Motor neuron (in vitro differentiated cells): ENCODE measurements at regions not wholly inside any gene's neighbourhood (a gene's known extent, or its start where the extent isn't known, plus 50 kb on each side); places are given as distances from the start of the nearest gene placed in this dataset.

Source experiments
- ATAC-seq, 8 experiments: fragments of 200-7000 bp; cut with Tn5 transposase; replicated peaks in 6 of 8; 2 replicates each; pipeline ENCODE4 v1.8.0; 2021; ENCODE audit warnings: mild to moderate bottlenecking in 8 of 8, moderate library complexity in 8 of 8
- H3K27ac ChIP-seq, 2 donors: fragments of 250-450 bp; sonication (Bioruptor Pico); 2 replicates each; pipeline ENCODE4 v1.9.0; 2021; ENCODE audit warnings: antibody characterized with exemption in 2 of 2, mild to moderate bottlenecking in 2 of 2, moderate library complexity in 1 of 2
- H3K4me1 ChIP-seq, 2 donors: fragments of 250-450 bp; sonication (Bioruptor Pico); replicated peaks in 1 of 2; 2 replicates each; pipeline ENCODE4 v1.6.1; 2021; ENCODE audit warnings: antibody characterized with exemption in 2 of 2, mild to moderate bottlenecking in 2 of 2, moderate library complexity in 1 of 2
- H3K4me3 ChIP-seq, 5 donors: fragments of 250-450 bp; sonication (Bioruptor Pico); 2 replicates each; pipeline ENCODE4 v1.9.0; 2021; ENCODE audit warnings: antibody characterized with exemption in 5 of 5, mild to moderate bottlenecking in 5 of 5, moderate library complexity in 4 of 5
- WGBS, 10 experiments: fragments of 450-650 bp; shearing (Covaris generic); methylation state at CpG; one replicate each; pipeline ENCODE4 v1.0.0; 2022; 5-methylcytosine and 5-hydroxymethylcytosine counted together
- in situ Hi-C, 9 experiments: fragments of 400-800 bp; cut with MboI; loops; one replicate each; pipeline ENCODE4 v1.15.0; 2021; ENCODE audit warnings: low sequenced_read_pairs in 9 of 9, low pct_unique_long_range_greater_than_20kb in 2 of 9; ENCODE audit not compliant: unreplicated experiment in 9 of 9

GRCh38 chr20:22374066-22374465, 210.3 kb downstream of the FOXA2 start:
- ATAC-seq = no peak
- Histone ChIP-seq H3K4me3 (no peak overlapping the region), H3K27ac (no peak overlapping the region), H3K4me1 (peaks cover 0 to 8% of the 10 kb centered on the region in 2 donors)
- 25 to 100% (median 100%) methylated on average over 2 to 3 of the region's 3 CpGs; no CpG with 5 or more reads in 7 of the 10 experiments for WGBS, 10 experiments
- in situ Hi-C loops = no loop called here

- H3K4me1 ChIP-seq = peaks cover 0 to 8% of the 10 kb centered on the region in 2 donors
- in situ Hi-C loops = no loop called here
- no peak overlapping the region for H3K4me3 ChIP-seq
- 43 to 100% (median 84%) methylated on average over 1 to 5 of the region's 5 CpGs; no CpG with 5 or more reads in 4 of the 10 experiments for WGBS, 10 experiments
- H3K27ac ChIP-seq = no peak overlapping the region
- no peak for ATAC-seq
Measured at GRCh38 chr20:22373164-22373895, 211.0 kb downstream of the FOXA2 start.

- in situ Hi-C loops = no loop called here
- no peak for ATAC-seq
- 0 to 67% (median 39%) methylated on average over 1 to 5 of the region's 5 CpGs; no CpG with 5 or more reads in 2 of the 10 experiments for WGBS, 10 experiments
- H3K27ac ChIP-seq = no peak overlapping the region
- H3K4me1 ChIP-seq = peaks cover 0 to 9% of the 10 kb centered on the region in 2 donors
- no peak overlapping the region for H3K4me3 ChIP-seq
Measured at GRCh38 chr20:22371843-22372242, 212.5 kb downstream of the FOXA2 start.

GRCh38 chr20:22370137-22370536, 214.2 kb downstream of the FOXA2 start:
- Histone ChIP-seq H3K27ac (no peak overlapping the region), H3K4me1 (peaks cover 0 to 10% of the 10 kb centered on the region in 2 donors), H3K4me3 (no peak overlapping the region)
- in situ Hi-C loops = no loop called here
- no peak for ATAC-seq
- WGBS, 10 experiments = 0 to 100% (median 67%) methylated on average over 1 to 2 of the region's 2 CpGs; no CpG with 5 or more reads in 3 of the 10 experiments

- Histone ChIP-seq H3K4me1 (peaks cover 0 to 10% of the 10 kb centered on the region in 2 donors), H3K4me3 (no peak overlapping the region), H3K27ac (no peak overlapping the region)
- ATAC-seq = no peak
- WGBS, 10 experiments = 0 to 79% (median 56%) methylated on average over 1 to 3 of the region's 3 CpGs
- in situ Hi-C loops = no loop called here
Measured at GRCh38 chr20:22369100-22369499, 215.3 kb downstream of the FOXA2 start.

- peaks cover 0 to 10% of the 10 kb centered on the region in 2 donors for H3K4me1 ChIP-seq
- no peak overlapping the region for H3K27ac ChIP-seq
- 20 to 92% (median 80%) methylated on average over 1 to 3 of the region's 4 CpGs; no CpG with 5 or more reads in 2 of the 10 experiments for WGBS, 10 experiments
- no peak overlapping the region for H3K4me3 ChIP-seq
- in situ Hi-C loops = no loop called here
- no peak for ATAC-seq
Measured at GRCh38 chr20:22368235-22368634, 216.1 kb downstream of the FOXA2 start.

GRCh38 chr20:22366631-22367030, 217.7 kb downstream of the FOXA2 start:
- Histone ChIP-seq H3K4me1 (peaks cover 0 to 7% of the 10 kb centered on the region in 2 donors), H3K4me3 (no peak overlapping the region), H3K27ac (no peak overlapping the region)
- in situ Hi-C loops = no loop called here
- ATAC-seq = no peak

GRCh38 chr20:22354647-22355046, 229.7 kb downstream of the FOXA2 start:
- in situ Hi-C loops = no loop called here

GRCh38 chr20:22353586-22353985, 230.8 kb downstream of the FOXA2 start:
- in situ Hi-C loops = no loop called here
- 0 to 100% (median 59%) methylated on average over 1 to 2 of the region's 2 CpGs; no CpG with 5 or more reads in 2 of the 10 experiments for WGBS, 10 experiments
- no peak overlapping the region for H3K4me3 ChIP-seq
- ATAC-seq = no peak
- no peaks in the 10 kb centered on the region for H3K4me1 ChIP-seq
- no peak overlapping the region for H3K27ac ChIP-seq

More at GRCh38 chr20:22354647-22355046, 229.7 kb downstream of the FOXA2 start:
- Histone ChIP-seq H3K4me1 (no peaks in the 10 kb centered on the region), H3K4me3 (no peak overlapping the region), H3K27ac (no peak overlapping the region)
- WGBS, 10 experiments = 60 to 88% (median 86%) methylated on average over 1 of the region's 1 CpG; no CpG with 5 or more reads in 5 of the 10 experiments
- ATAC-seq = no peak

- ATAC-seq = no peak
- 44 to 100% (median 81%) methylated on average over 1 to 3 of the region's 3 CpGs; no CpG with 5 or more reads in 3 of the 10 experiments for WGBS, 10 experiments
- in situ Hi-C loops = no loop called here
- no peak overlapping the region for H3K27ac ChIP-seq
- H3K4me3 ChIP-seq = no peak overlapping the region
- H3K4me1 ChIP-seq = no peaks in the 10 kb centered on the region
Measured at GRCh38 chr20:22352019-22352418, 232.4 kb downstream of the FOXA2 start.

- 20 to 100% (median 75%) methylated on average over 1 to 4 of the region's 4 CpGs; no CpG with 5 or more reads in 3 of the 10 experiments for WGBS, 10 experiments
- in situ Hi-C loops = no loop called here
- no peak for ATAC-seq
- no peak overlapping the region for H3K4me3 ChIP-seq
- H3K27ac ChIP-seq = no peak overlapping the region
- no peaks in the 10 kb centered on the region for H3K4me1 ChIP-seq
Measured at GRCh38 chr20:22350624-22351023, 233.7 kb downstream of the FOXA2 start.

- no peak overlapping the region for H3K4me3 ChIP-seq
- WGBS, 10 experiments = 33 to 75% (median 58%) methylated on average over 1 to 4 of the region's 4 CpGs; no CpG with 5 or more reads in 1 of the 10 experiments
- in situ Hi-C loops = loop anchor here in 7 of 9 experiments (10.0 to 25.0 kb wide), 6 partner anchors 89 to 997 kb away; partner anchors contain the start of gene FOXA2 (in 2 of the 7)
- ATAC-seq = no peak
- H3K27ac ChIP-seq = no peak overlapping the region
- H3K4me1 ChIP-seq = no peaks in the 10 kb centered on the region
Measured at GRCh38 chr20:22348010-22348409, 236.4 kb downstream of the FOXA2 start.

- in situ Hi-C loops = loop anchor here in 7 of 9 experiments (10.0 to 25.0 kb wide), 6 partner anchors 91 to 998 kb away; partner anchors contain the start of gene FOXA2 (in 2 of the 7)
Measured at GRCh38 chr20:22346716-22347115, 237.7 kb downstream of the FOXA2 start.

More at GRCh38 chr20:22346716-22347115, 237.7 kb downstream of the FOXA2 start:
- Histone ChIP-seq H3K4me1 (no peaks in the 10 kb centered on the region), H3K4me3 (no peak overlapping the region), H3K27ac (no peak overlapping the region)
- WGBS, 10 experiments = 11 to 70% (median 62%) methylated on average over 2 to 4 of the region's 4 CpGs
- no peak for ATAC-seq
